GM19395 (cell line): ENCODE measurements at regions not wholly inside any gene's neighbourhood (a gene's known extent, or its start where the extent isn't known, plus 50 kb on each side); places are given as distances from the start of the nearest gene placed in this dataset.

Experiments
- ATAC-seq: cut with Tn5 transposase; IDR thresholded peaks from one replicate; pipeline ENCODE4 v1.9.1; 2021; ENCODE audit warnings: mild to moderate bottlenecking, moderate library complexity; ENCODE audit not compliant: unreplicated experiment

- ATAC-seq: no peak
These were observed 298.6 kb downstream of the SEC14L1 start for GRCh38 chr17:77439189-77440018.

GRCh38 chr17:77440560-77440981 lies 299.8 kb downstream of the SEC14L1 start:
- ATAC-seq: no peak

GRCh38 chr17:77441130-77441920 lies 300.6 kb downstream of the SEC14L1 start:
- peak; percentile 54 for ATAC-seq

GRCh38 chr17:77441940-77442339 lies 301.2 kb downstream of the SEC14L1 start:
- ATAC-seq: no peak

GRCh38 chr17:77442976-77443747 lies 302.4 kb downstream of the SEC14L1 start:
- no peak for ATAC-seq

- ATAC-seq: no peak
These were observed 303.0 kb downstream of the SEC14L1 start for GRCh38 chr17:77443748-77444260.

- no peak for ATAC-seq
These were observed 303.8 kb downstream of the SEC14L1 start for GRCh38 chr17:77444628-77444983.

- peak; percentile 42 for ATAC-seq
These were observed 304.4 kb downstream of the SEC14L1 start for GRCh38 chr17:77444984-77445759.

- peak; percentile 36 for ATAC-seq
These were observed 305.2 kb downstream of the SEC14L1 start for GRCh38 chr17:77445760-77446532.

- ATAC-seq: no peak
These were observed 306.3 kb downstream of the SEC14L1 start for GRCh38 chr17:77446940-77447634.

GRCh38 chr17:77449373-77449907 lies 308.7 kb downstream of the SEC14L1 start:
- ATAC-seq: no peak

GRCh38 chr17:77449908-77450741 lies 309.4 kb downstream of the SEC14L1 start:
- no peak for ATAC-seq

- ATAC-seq: no peak
These were observed 310.0 kb downstream of the SEC14L1 start for GRCh38 chr17:77450742-77451244.

- no peak for ATAC-seq
These were observed 310.6 kb downstream of the SEC14L1 start for GRCh38 chr17:77451245-77451893.

GRCh38 chr17:77451894-77452852 lies 311.4 kb downstream of the SEC14L1 start:
- no peak for ATAC-seq
